IMR-90 (cell line): ENCODE measurements at regions not wholly inside any gene's neighbourhood (a gene's known extent, or its start where the extent isn't known, plus 50 kb on each side); places are given as distances from the start of the nearest gene placed in this dataset.

Experiments
- BHLHE40 ChIP-seq: fragments of 150-350 bp; IDR thresholded peaks from 2 replicates; pipeline ENCODE4 v1.6.1; 2016; ENCODE audit warnings: mild to moderate bottlenecking, low read depth, low read length
- CTCF ChIP-seq: conservative IDR thresholded peaks from 2 replicates; pipeline ENCODE4 v1.5.1; 2012; ENCODE audit warnings: mild to moderate bottlenecking, low read depth, low read length, improper control_type of control experiment
- MXI1 ChIP-seq: IDR thresholded peaks from 2 replicates; pipeline ENCODE4 v1.6.1; 2012; ENCODE audit warnings: low read depth, mild to moderate bottlenecking, low read length, moderate library complexity, borderline replicate concordance
- POLR2A ChIP-seq: IDR thresholded peaks from 2 replicates; pipeline ENCODE4 v1.6.1; 2012; ENCODE audit warnings: mild to moderate bottlenecking, low read depth, low read length
- RCOR1 ChIP-seq: IDR thresholded peaks from 2 replicates; pipeline ENCODE4 v1.6.1; 2012; ENCODE audit warnings: mild to moderate bottlenecking, low read length, improper control_type of control experiment; ENCODE audit not compliant: insufficient replicate concordance
- RFX5 ChIP-seq: IDR thresholded peaks from 2 replicates; pipeline ENCODE4 v1.8.0; 2012; ENCODE audit warnings: low read depth, mild to moderate bottlenecking, low read length, moderate library complexity
- SMC3 ChIP-seq: fragments of 150-350 bp; IDR thresholded peaks from 2 replicates; pipeline ENCODE4 v1.6.1; 2016; ENCODE audit warnings: low read depth, mild to moderate bottlenecking, antibody characterized with exemption, low read length, moderate library complexity
- USF2 ChIP-seq: fragments of 150-350 bp; IDR thresholded peaks from 2 replicates; pipeline ENCODE4 v1.6.1; 2017; ENCODE audit warnings: mild to moderate bottlenecking, antibody characterized with exemption, low read length, low read depth

- no peak for TF ChIP-seq RCOR1
- no peak for TF ChIP-seq RFX5
- TF ChIP-seq CTCF: no peak
- no peak for TF ChIP-seq BHLHE40
- no peak for TF ChIP-seq POLR2A
- no peak for TF ChIP-seq SMC3
- no peak for TF ChIP-seq USF2
- no peak for TF ChIP-seq MXI1
Measured at GRCh38 chr12:69120354-69120753, 119.0 kb upstream of the CPSF6 start.
